Mesothelial cell of epicardium (in vitro differentiated cells): ENCODE measurements at regions not wholly inside any gene's neighbourhood (a gene's known extent, or its start where the extent isn't known, plus 50 kb on each side); places are given as distances from the start of the nearest gene placed in this dataset.

Experiments
- DNase-seq, 2 experiments: peaks; one replicate each; pipeline ENCODE4 v3.0.0; 2021; ENCODE audit warnings: low spot score in 2 of 2; ENCODE audit not compliant: unreplicated experiment in 2 of 2
- H3K27ac Mint-ChIP-seq: 2 replicates; pipeline ENCODE4 v1.8.0; 2021; ENCODE audit warnings: mixed read lengths
- H3K27me3 Mint-ChIP-seq: 2 replicates; pipeline ENCODE4 v1.8.0; 2021; ENCODE audit warnings: low read depth, mixed read lengths
- H3K36me3 Mint-ChIP-seq: 2 replicates; pipeline ENCODE4 v1.8.0; 2021; ENCODE audit warnings: mixed read lengths
- H3K4me1 Mint-ChIP-seq: 2 replicates; pipeline ENCODE4 v1.8.0; 2021; ENCODE audit warnings: mixed read lengths
- H3K4me3 Mint-ChIP-seq: 2 replicates; pipeline ENCODE4 v1.8.0; 2021; ENCODE audit warnings: mild to moderate bottlenecking, moderate library complexity, mixed read lengths
- H3K9me3 Mint-ChIP-seq: 2 replicates; pipeline ENCODE4 v1.8.0; 2021; ENCODE audit warnings: mixed read lengths
- CTCF ChIP-seq: fragments of 200-600 bp; sonication (generic); IDR thresholded peaks from one replicate; pipeline ENCODE4 v1.5.0; 2021; ENCODE audit warnings: antibody characterized with exemption; ENCODE audit not compliant: unreplicated experiment

GRCh38 chr1:11377954-11378353 is 101.0 kb upstream of the DISP3 start:
- no peaks in the 10 kb centered on the region for H3K4me1 Mint-ChIP-seq
- no peaks in the 10 kb centered on the region for H3K36me3 Mint-ChIP-seq
- H3K9me3 Mint-ChIP-seq, result no peaks in the 10 kb centered on the region
- H3K27me3 Mint-ChIP-seq, result peaks cover 28% of the 10 kb centered on the region
- no peak overlapping the region for H3K4me3 Mint-ChIP-seq
- H3K27ac Mint-ChIP-seq, result no peak overlapping the region
- no peak for DNase-seq
- no peak for TF ChIP-seq CTCF

DNA sequence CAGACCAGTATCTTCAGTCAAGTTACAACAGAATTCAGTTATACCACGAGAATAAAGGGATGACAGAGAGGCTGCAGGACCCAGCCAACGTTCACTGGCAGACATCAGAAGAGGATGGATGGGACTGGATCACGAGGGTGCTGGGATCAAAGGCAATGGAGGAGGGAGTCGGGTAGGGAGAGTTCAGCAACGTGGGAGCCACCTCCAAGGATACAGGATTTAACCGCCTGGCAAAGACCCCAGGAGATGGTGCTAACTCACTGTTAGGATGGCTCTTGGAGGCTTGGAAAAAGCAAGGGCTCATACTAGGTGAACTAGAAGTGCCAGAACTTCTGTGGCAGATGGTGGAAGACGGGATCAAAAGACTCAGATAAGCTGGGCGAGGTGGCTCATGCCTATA is 99.1 kb upstream of the DISP3 start:
- Mint-ChIP-seq H3K4me3 (no peak overlapping the region), H3K4me1 (no peaks in the 10 kb centered on the region), H3K36me3 (no peaks in the 10 kb centered on the region), H3K27me3 (peaks cover 36% of the 10 kb centered on the region), H3K27ac (no peak overlapping the region), H3K9me3 (no peaks in the 10 kb centered on the region)
- DNase-seq, result no peak
- no peak for TF ChIP-seq CTCF

DNA sequence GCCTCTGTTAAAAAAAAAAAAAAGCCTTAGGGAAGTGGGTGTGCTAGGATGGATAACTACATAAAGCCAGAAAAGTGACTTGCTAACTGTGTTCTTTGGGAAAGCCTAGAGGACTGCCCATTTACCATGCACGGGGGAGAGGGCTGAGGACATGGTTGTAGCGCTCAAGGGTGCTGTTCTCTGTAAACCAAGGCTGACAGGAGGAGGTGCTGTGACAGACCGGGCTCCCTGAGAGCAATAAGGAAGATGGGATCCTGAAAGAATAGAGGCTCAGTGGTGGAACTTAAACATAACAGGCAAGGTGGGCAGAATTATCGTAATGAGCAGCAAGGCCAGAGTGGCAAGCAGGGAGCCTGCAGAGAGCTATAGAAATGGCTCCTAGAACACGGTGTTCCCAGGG is 98.5 kb upstream of the DISP3 start:
- Mint-ChIP-seq H3K36me3 (no peaks in the 10 kb centered on the region), H3K27me3 (peaks cover 41% of the 10 kb centered on the region), H3K9me3 (no peaks in the 10 kb centered on the region), H3K4me3 (no peak overlapping the region), H3K4me1 (no peaks in the 10 kb centered on the region), H3K27ac (no peak overlapping the region)
- no peak for TF ChIP-seq CTCF
- no peak for DNase-seq

- no peaks in the 10 kb centered on the region for H3K9me3 Mint-ChIP-seq
- no peak for TF ChIP-seq CTCF
- H3K4me3 Mint-ChIP-seq, result no peak overlapping the region
- H3K27me3 Mint-ChIP-seq, result peaks cover 58% of the 10 kb centered on the region
- DNase-seq, result no peak
- H3K4me1 Mint-ChIP-seq, result no peaks in the 10 kb centered on the region
- no peaks in the 10 kb centered on the region for H3K36me3 Mint-ChIP-seq
- H3K27ac Mint-ChIP-seq, result no peak overlapping the region
Observed at GRCh38 chr1:11383553-11384169, 95.3 kb upstream of the DISP3 start.

DNA sequence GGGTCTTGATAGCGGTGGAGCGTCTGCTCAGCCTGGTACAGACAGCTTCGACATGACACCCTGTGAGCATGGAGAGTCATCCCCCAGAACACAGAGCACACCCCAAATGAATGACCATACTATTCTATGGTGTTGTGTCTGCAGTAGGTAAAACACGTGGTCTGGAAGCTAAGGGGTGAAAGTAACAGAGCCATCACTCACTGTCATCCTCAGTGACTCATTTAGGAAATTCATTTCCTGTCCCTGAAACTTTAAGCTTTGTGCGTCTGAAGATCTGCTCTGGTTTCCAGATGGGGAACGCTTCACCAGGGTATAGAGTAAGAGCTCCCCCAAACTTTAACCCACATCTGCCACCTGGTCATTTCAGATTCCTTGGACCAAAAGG is 94.8 kb upstream of the DISP3 start:
- Mint-ChIP-seq H3K4me1 (no peaks in the 10 kb centered on the region), H3K36me3 (no peaks in the 10 kb centered on the region), H3K4me3 (no peak overlapping the region), H3K9me3 (no peaks in the 10 kb centered on the region), H3K27ac (no peak overlapping the region), H3K27me3 (peaks cover 61% of the 10 kb centered on the region)
- DNase-seq, result no peak
- TF ChIP-seq CTCF, result no peak

GRCh38 chr1:11387829-11388228 is 91.1 kb upstream of the DISP3 start:
- Mint-ChIP-seq H3K27ac (no peak overlapping the region), H3K9me3 (no peaks in the 10 kb centered on the region), H3K4me1 (no peaks in the 10 kb centered on the region), H3K27me3 (peaks cover 83% of the 10 kb centered on the region), H3K4me3 (no peak overlapping the region), H3K36me3 (no peaks in the 10 kb centered on the region)
- no peak for DNase-seq
- TF ChIP-seq CTCF, result no peak
